Neural cell (in vitro differentiated cells): ENCODE measurements at regions not wholly inside any gene's neighbourhood (a gene's known extent, or its start where the extent isn't known, plus 50 kb on each side); places are given as distances from the start of the nearest gene placed in this dataset.

Source experiments
- H2AFZ ChIP-seq: fragments of 200-600, 300-800 bp; sonication (generic), shearing (Covaris generic); 2 replicates; pipeline ENCODE4 v1.6.0; 2014; ENCODE audit warnings: low read depth, mild to moderate bottlenecking, antibody characterized with exemption, low read length, moderate library complexity
- H3F3A ChIP-seq: fragments of 200-600 bp; shearing (Covaris generic); 2 replicates; pipeline ENCODE4 v1.6.1; 2016; ENCODE audit warnings: mild to moderate bottlenecking, moderate library complexity, mixed read lengths, antibody characterized with exemption, low read length; ENCODE audit not compliant: insufficient read depth, poor library complexity, severe bottlenecking
- H3K27ac ChIP-seq: fragments of 200-600, 300-800 bp; sonication (generic), shearing (Covaris generic); 2 replicates; pipeline ENCODE4 v1.5.1; 2014; ENCODE audit warnings: mild to moderate bottlenecking, low read length, moderate library complexity
- H3K27me3 ChIP-seq: fragments of 300-800, 200-600 bp; sonication (generic), shearing (Covaris generic); 2 replicates; pipeline ENCODE4 v1.6.0; 2014; ENCODE audit warnings: mild to moderate bottlenecking, low read depth, low read length, moderate library complexity; ENCODE audit not compliant: insufficient read depth
- H3K36me3 ChIP-seq: fragments of 300-800, 200-600 bp; sonication (generic), shearing (Covaris generic); 2 replicates; pipeline ENCODE4 v1.5.1; 2014; ENCODE audit warnings: mild to moderate bottlenecking, antibody characterized with exemption, low read length, moderate library complexity; ENCODE audit not compliant: insufficient read depth
- H3K4me2 ChIP-seq: fragments of 300-800, 200-600 bp; sonication (generic), shearing (Covaris generic); 2 replicates; pipeline ENCODE4 v1.6.0; 2014; ENCODE audit warnings: mild to moderate bottlenecking, low read length
- H3K4me3 ChIP-seq: fragments of 300-800, 200-600 bp; sonication (generic), shearing (Covaris generic); 2 replicates; pipeline ENCODE4 v1.5.1; 2014; ENCODE audit warnings: mild to moderate bottlenecking, low read length, moderate library complexity
- H3K79me2 ChIP-seq: fragments of 200-600 bp; shearing (Covaris generic); replicated peaks from 2 replicates; pipeline ENCODE4 v1.6.0; 2014; ENCODE audit warnings: mild to moderate bottlenecking, low read length, moderate library complexity; ENCODE audit not compliant: insufficient read depth
- H3K9ac ChIP-seq: fragments of 300-800, 200-600 bp; sonication (generic), shearing (Covaris generic); 2 replicates; pipeline ENCODE4 v1.6.1; 2016; ENCODE audit warnings: mild to moderate bottlenecking, low read length, mixed read lengths
- H3K9me2 ChIP-seq: fragments of 200-600 bp; shearing (Covaris generic); 2 replicates; pipeline ENCODE4 v1.6.1; 2016; ENCODE audit warnings: mild to moderate bottlenecking, low read length, mixed read lengths; ENCODE audit not compliant: insufficient read depth
- H3K9me3 ChIP-seq: fragments of 200-600, 300-800 bp; sonication (generic), shearing (Covaris generic); 2 replicates; pipeline ENCODE4 v1.6.1; 2016; ENCODE audit warnings: mild to moderate bottlenecking, mixed run types, low read length, moderate library complexity, mixed read lengths
- H4K20me1 ChIP-seq: fragments of 200-600 bp; shearing (Covaris generic); 2 replicates; pipeline ENCODE4 v1.6.1; 2016; ENCODE audit warnings: mild to moderate bottlenecking, mixed run types; ENCODE audit not compliant: insufficient read depth
- CTCF ChIP-seq: fragments of 450-650 bp; IDR thresholded peaks from 2 replicates; pipeline ENCODE4 v1.5.1; 2014; ENCODE audit warnings: antibody characterized with exemption, mild to moderate bottlenecking, moderate library complexity; ENCODE audit not compliant: poor library complexity, severe bottlenecking
- EP300 ChIP-seq: fragments of 450-650 bp; conservative IDR thresholded peaks from 2 replicates; pipeline ENCODE4 v1.6.1; 2014; ENCODE audit warnings: antibody characterized with exemption, mild to moderate bottlenecking, moderate library complexity; ENCODE audit not compliant: poor library complexity, severe bottlenecking
- EZH2 ChIP-seq: fragments of 200-600, 300-800 bp; shearing (Covaris generic), sonication (generic); IDR thresholded peaks from 2 replicates; pipeline ENCODE4 v1.6.1; 2014; ENCODE audit warnings: antibody characterized with exemption, low read length, borderline replicate concordance, mild to moderate bottlenecking; ENCODE audit not compliant: insufficient read depth, poor library complexity, severe bottlenecking
- MXI1 ChIP-seq: fragments of 450-650 bp; conservative IDR thresholded peaks from 2 replicates; pipeline ENCODE4 v1.6.1; 2014; ENCODE audit warnings: antibody characterized with exemption, mild to moderate bottlenecking; ENCODE audit not compliant: poor library complexity, severe bottlenecking
- POLR2AphosphoS5 ChIP-seq: IDR thresholded peaks from 2 replicates; pipeline ENCODE4 v1.6.1; 2012
- RAD21 ChIP-seq: fragments of 450-650 bp; conservative IDR thresholded peaks from 2 replicates; pipeline ENCODE4 v1.6.1; 2014; ENCODE audit warnings: antibody characterized with exemption, mild to moderate bottlenecking, moderate library complexity
- REST ChIP-seq: IDR thresholded peaks from 2 replicates; pipeline ENCODE4 v1.6.1; 2012; ENCODE audit warnings: borderline replicate concordance
- SMC3 ChIP-seq: fragments of 450-650 bp; conservative IDR thresholded peaks from 2 replicates; pipeline ENCODE4 v1.6.1; 2014; ENCODE audit warnings: antibody characterized with exemption, mild to moderate bottlenecking, moderate library complexity; ENCODE audit not compliant: poor library complexity
- TAF1 ChIP-seq: IDR thresholded peaks from 2 replicates; pipeline ENCODE4 v1.6.1; 2012; ENCODE audit warnings: low read depth

DNA sequence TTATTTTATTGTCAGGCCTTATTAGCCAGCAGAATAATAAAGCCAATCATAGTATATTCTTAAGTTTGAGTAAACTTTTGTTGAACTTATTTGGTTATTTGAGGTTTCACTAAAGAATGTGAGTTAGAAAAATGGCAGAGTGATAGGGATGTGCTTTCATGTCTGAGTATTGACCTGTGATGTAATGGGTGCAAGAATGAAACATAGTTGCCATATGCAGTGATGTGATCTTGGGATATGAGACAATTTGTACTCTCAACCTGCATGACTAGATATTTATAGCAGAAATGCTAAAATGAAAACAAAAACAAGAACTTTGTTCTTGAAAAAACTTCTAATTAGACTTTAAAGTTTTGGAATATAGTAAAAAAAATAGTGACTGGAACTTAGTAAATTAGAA, 97.9 kb downstream of the DISP1 start:
- Histone ChIP-seq H3F3A (no peaks in the 10 kb centered on the region), H3K27me3 (no peaks in the 10 kb centered on the region), H3K36me3 (no peaks in the 10 kb centered on the region), H4K20me1 (no peaks in the 10 kb centered on the region), H3K4me3 (no peak overlapping the region), H3K9me3 (no peaks in the 10 kb centered on the region), H3K79me2 (no peaks in the 10 kb centered on the region), H3K9me2 (no peaks in the 10 kb centered on the region), H3K9ac (no peak overlapping the region), H3K4me2 (no peak overlapping the region), H3K27ac (no peak overlapping the region), H2AFZ (no peak overlapping the region)
- TF ChIP-seq REST (no peak), TAF1 (no peak), SMC3 (no peak), EZH2 (no peak), MXI1 (no peak), RAD21 (no peak), CTCF (no peak)

DNA sequence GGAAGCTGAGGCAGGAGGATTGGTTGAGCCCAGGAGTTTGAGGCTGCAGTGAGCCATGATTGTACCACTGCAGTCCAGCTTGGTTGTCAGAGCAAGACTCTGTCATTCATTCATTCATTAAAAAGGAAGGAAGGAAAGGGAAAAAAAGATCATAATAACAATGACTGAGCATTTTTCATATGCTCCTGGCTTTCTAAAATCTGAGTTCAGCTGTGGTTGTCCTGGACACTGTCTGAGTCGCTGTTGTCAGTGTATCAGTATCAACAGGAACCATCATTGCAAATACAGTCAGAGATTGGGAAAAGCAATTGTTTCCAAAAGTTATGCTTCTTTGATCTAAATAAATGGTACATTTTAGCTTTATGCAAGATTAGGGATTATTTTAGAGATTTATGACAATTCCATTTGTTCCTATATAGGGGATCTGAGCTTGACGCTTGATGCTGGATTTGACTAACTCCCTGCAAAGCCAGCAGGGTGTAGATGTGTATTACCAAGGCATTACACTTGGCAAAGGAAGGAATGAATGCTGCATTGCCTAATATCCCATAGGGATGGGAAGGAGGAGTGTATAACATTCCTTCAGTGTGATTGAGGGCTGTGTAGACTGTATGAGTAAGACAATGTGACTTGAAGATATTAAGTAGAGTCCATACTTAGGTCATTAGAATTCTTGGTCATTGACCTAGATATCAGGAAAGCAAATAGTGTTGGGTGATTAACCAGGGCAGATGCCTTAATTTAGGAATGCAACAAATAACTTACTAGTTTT, 100.2 kb downstream of the DISP1 start:
- Histone ChIP-seq H3F3A (no peaks in the 10 kb centered on the region), H3K27me3 (no peaks in the 10 kb centered on the region), H3K27ac (no peak overlapping the region), H3K9me3 (no peaks in the 10 kb centered on the region), H2AFZ (no peak overlapping the region), H3K79me2 (no peaks in the 10 kb centered on the region), H3K4me2 (no peak overlapping the region), H3K4me3 (no peak overlapping the region), H3K9me2 (no peaks in the 10 kb centered on the region), H4K20me1 (no peaks in the 10 kb centered on the region), H3K9ac (no peak overlapping the region), H3K36me3 (no peaks in the 10 kb centered on the region)
- TF ChIP-seq EP300 (no peak), MXI1 (no peak), REST (no peak), SMC3 (no peak), CTCF (no peak), EZH2 (no peak), TAF1 (no peak), RAD21 (no peak), POLR2AphosphoS5 (no peak)
